K562 (cell line): ENCODE measurements at regions not wholly inside any gene's neighbourhood (a gene's known extent, or its start where the extent isn't known, plus 50 kb on each side); places are given as distances from the start of the nearest gene placed in this dataset.

Experiments used
- ATAC-seq: fragments of 200-7000 bp; cut with Tn5 transposase; 3 replicates; pipeline ENCODE4 v1.9.1; 2020; ENCODE audit warnings: moderate library complexity
- BruUV-seq: library from RNA; stranded (reverse); fragments of 400-500 nt; replicated peaks from 2 replicates; lab custom pipeline; 2021; lab: Mats Ljungman, UMichigan
- CTCF ChIA-PET: fragments of 300-600 bp; formaldehyde crosslinking; extraction: SDS; loops from one replicate; lab custom pipeline; 2021; ENCODE audit warnings: low intra/inter-chr PET ratio; lab: Yijun Ruan, JAX
- POLR2A ChIA-PET: fragments of 300-600, 350-650 bp; sonication (Branson Sonifier 250); formaldehyde crosslinking; extraction: SDS; loops from one replicate; lab custom pipeline; 2021; ENCODE audit warnings: antibody characterized with exemption, inconsistent platforms; lab: Yijun Ruan, JAX
- DNase-seq, 4 experiments: peaks; one replicate each; pipeline versions ENCODE4 v3.0.0 to v3.0.0-alpha.2; 2011 to 2018; ENCODE audit warnings: low spot score in 3 of 4, mixed read lengths in 3 of 4; ENCODE audit errors: extremely low read depth in 1 of 4
- FAIRE-seq: peaks from 2 replicates; lab custom pipeline; 2011; peaks lifted over from hg19 to GRCh38; lab: Jason Lieb, UNC
- H2AFZ ChIP-seq: 2 replicates; pipeline ENCODE4 v1.6.0; 2011; ENCODE audit warnings: low read depth, low read length, control low read depth, inconsistent platforms
- H3K27ac ChIP-seq: fragments of 200-600 bp; 3 replicates; pipeline ENCODE4 v1.8.0; 2011; ENCODE audit warnings: low read depth, mild to moderate bottlenecking, control low read depth, inconsistent platforms, low read length, moderate library complexity, mixed read lengths; ENCODE audit errors: extremely low read depth
- H3K27me3 ChIP-seq, 2 experiments: fragments of 300-600 bp in 1 of 2; 2 replicates in 1 of 2; 3 replicates in 1 of 2; pipeline versions ENCODE4 v1.6.0 to v1.8.0; 2011; ENCODE audit warnings: inconsistent platforms in 2 of 2, low read length in 2 of 2, mild to moderate bottlenecking in 1 of 2, mixed read lengths in 1 of 2, moderate library complexity in 1 of 2; ENCODE audit not compliant: control insufficient read depth in 2 of 2, insufficient read depth in 2 of 2
- H3K36me3 ChIP-seq: fragments of 300-600 bp; 3 replicates; pipeline ENCODE4 v1.8.0; 2011; ENCODE audit warnings: mild to moderate bottlenecking, low read length, inconsistent platforms; ENCODE audit not compliant: control insufficient read depth, insufficient read depth
- H3K4me1 ChIP-seq, 2 experiments: fragments of 200-600 bp in 1 of 2; replicated peaks in 1 of 2; 2 replicates in 1 of 2; 3 replicates in 1 of 2; pipeline versions ENCODE4 v1.5.1 to v1.8.0; 2011; ENCODE audit warnings: inconsistent platforms in 2 of 2, low read length in 2 of 2, mild to moderate bottlenecking in 1 of 2, mixed read lengths in 1 of 2, moderate library complexity in 1 of 2; ENCODE audit not compliant: control insufficient read depth in 2 of 2, insufficient read depth in 2 of 2
- H3K4me2 ChIP-seq: 2 replicates; pipeline ENCODE4 v1.6.1; 2011; ENCODE audit warnings: low read length, control low read depth, inconsistent platforms, mixed read lengths; ENCODE audit not compliant: insufficient read depth
- H3K4me3 ChIP-seq: fragments of 200-600 bp; sonication (generic), shearing (Covaris generic); 2 replicates; pipeline ENCODE4 v1.5.1; 2016; ENCODE audit warnings: control low read depth, inconsistent platforms
- H3K79me2 ChIP-seq: fragments of 200-600 bp; 3 replicates; pipeline ENCODE4 v1.8.0; 2011; ENCODE audit warnings: low read length, inconsistent platforms; ENCODE audit not compliant: control insufficient read depth, insufficient read depth
- H3K9ac ChIP-seq, 2 experiments: 2 replicates each; pipeline versions ENCODE4 v1.6.0 to v1.6.1; 2011; ENCODE audit warnings: low read depth in 2 of 2, low read length in 2 of 2, control low read depth in 1 of 2, inconsistent platforms in 1 of 2, mild to moderate bottlenecking in 1 of 2, mixed read lengths in 1 of 2; ENCODE audit not compliant: insufficient read depth in 1 of 2
- H3K9me1 ChIP-seq: one replicate; pipeline ENCODE4 v1.6.0; 2011; ENCODE audit warnings: inconsistent platforms, mild to moderate bottlenecking, low read length, moderate library complexity; ENCODE audit not compliant: control insufficient read depth, insufficient read depth
- H3K9me3 ChIP-seq: replicated peaks from 2 replicates; pipeline ENCODE4 v1.5.1; 2011; ENCODE audit warnings: low read depth, low read length, inconsistent platforms; ENCODE audit not compliant: control insufficient read depth, insufficient read depth
- H4K20me1 ChIP-seq: replicated peaks from 2 replicates; pipeline ENCODE4 v1.6.1; 2011; ENCODE audit warnings: low read length, inconsistent platforms, mixed read lengths; ENCODE audit not compliant: control insufficient read depth, insufficient read depth
- ATF4 ChIP-seq: fragments of 450-650 bp; formaldehyde crosslinking; IDR thresholded peaks from 2 replicates; pipeline ENCODE4 v1.4.0; 2022; ENCODE audit warnings: mild to moderate bottlenecking, moderate library complexity
- CEBPG ChIP-seq, 3 experiments: fragments of 200-800 bp in 1 of 3; sonication (Bioruptor generic) in 1 of 3; sonication (generic) in 1 of 3; formaldehyde crosslinking in 1 of 3; IDR thresholded peaks in 2 of 3; conservative IDR thresholded peaks in 1 of 3; 2 replicates each; pipeline versions ENCODE4 v1.6.1 to v1.8.0; 2016 to 2022; ENCODE audit warnings: missing compliant biosample characterization in 2 of 3, missing genetic modification characterization in 2 of 3, mild to moderate bottlenecking in 1 of 3, missing genetic modification reagents in 1 of 3
- DIDO1 ChIP-seq: fragments of 450-650 bp; IDR thresholded peaks from 2 replicates; pipeline ENCODE4 v1.6.1; 2016; ENCODE audit warnings: low read depth, missing biosample characterization, missing genetic modification characterization
- ILK ChIP-seq: fragments of 450-650 bp; IDR thresholded peaks from 2 replicates; pipeline ENCODE4 v1.6.1; 2016; ENCODE audit warnings: missing genetic modification characterization, low read depth, mild to moderate bottlenecking, missing compliant biosample characterization, moderate library complexity, borderline replicate concordance
- MAFK ChIP-seq: IDR thresholded peaks from 2 replicates; pipeline ENCODE4 v1.6.1; 2011; ENCODE audit warnings: low read length, improper control_type of control experiment
- SETDB1 ChIP-seq: IDR thresholded peaks from one replicate; pipeline ENCODE4 v1.6.1; 2012; ENCODE audit warnings: low read length, control low read depth, inconsistent platforms
- SREBF1 ChIP-seq: fragments of 150-350 bp; IDR thresholded peaks from 2 replicates; pipeline ENCODE4 v1.6.1; 2014; ENCODE audit warnings: antibody characterized with exemption, low read depth, low read length, borderline replicate concordance
- ZBTB34 ChIP-seq: fragments of 250-450 bp; sonication (Bioruptor Pico); IDR thresholded peaks from 2 replicates; pipeline ENCODE4 v1.8.0; 2021; ENCODE audit warnings: mild to moderate bottlenecking, moderate library complexity
- ZKSCAN3 ChIP-seq: fragments of 250-450 bp; sonication (Bioruptor Pico); IDR thresholded peaks from 2 replicates; pipeline ENCODE4 v1.4.0; 2020
- ZNF316 ChIP-seq: fragments of 450-650 bp; IDR thresholded peaks from 2 replicates; pipeline ENCODE4 v1.6.1; 2016
- WGBS: fragments of 100-300 bp; shearing (Covaris generic); methylation state at CpG from one replicate; pipeline ENCODE4 v1.1.6; 2016; ENCODE audit warnings: low coverage, mixed read lengths; ENCODE audit not compliant: insufficient coverage; ENCODE audit errors: missing lambda C conversion rate; 5-methylcytosine and 5-hydroxymethylcytosine counted together
- in situ Hi-C: fragments of 300-500 bp; cut with MboI; formaldehyde crosslinking; loops from 4 replicates; pipeline ENCODE4 v1.15.0; 2018; ENCODE audit warnings: inconsistent platforms, mixed read lengths
- intact Hi-C: fragments of 100-400 bp; cut with micrococcal nuclease; formaldehyde crosslinking; loops from 2 replicates; pipeline ENCODE4 v1.14.2; 2022
- TF ChIP-seq, protein P1 (sequence below): fragments of 250-450 bp; sonication (Bioruptor Pico); IDR thresholded peaks from 2 replicates; pipeline ENCODE4 v1.5.1; 2021; ENCODE audit warnings: mild to moderate bottlenecking
- TF ChIP-seq, protein P2 (sequence below), 2 experiments: fragments of 450-650 bp in 1 of 2; sonication (generic) in 1 of 2; formaldehyde crosslinking in 1 of 2; IDR thresholded peaks in 1 of 2; conservative IDR thresholded peaks in 1 of 2; 2 replicates each; pipeline versions ENCODE4 v1.6.1 to v1.8.1; 2016 to 2023; ENCODE audit warnings: mild to moderate bottlenecking in 2 of 2, moderate library complexity in 2 of 2, inconsistent platforms in 1 of 2, missing genetic modification reagents in 1 of 2
- TF ChIP-seq, protein P3 (sequence below): fragments of 250-450 bp; sonication (Bioruptor Pico); IDR thresholded peaks from 2 replicates; pipeline ENCODE4 v1.9.0; 2021; ENCODE audit warnings: mild to moderate bottlenecking, inconsistent platforms

GRCh38 chr4:163228648-163229047 lies 62.0 kb upstream of the NAF1 start (continued):
- TF ChIP-seq ZKSCAN3 (no peak), MAFK (no peak), SREBF1 (no peak), ATF4 (CRISPR knock-in tag) (no peak), DIDO1 (tag) (no peak), ILK (tag) (no peak)
- TF ChIP-seq, protein P1, sequence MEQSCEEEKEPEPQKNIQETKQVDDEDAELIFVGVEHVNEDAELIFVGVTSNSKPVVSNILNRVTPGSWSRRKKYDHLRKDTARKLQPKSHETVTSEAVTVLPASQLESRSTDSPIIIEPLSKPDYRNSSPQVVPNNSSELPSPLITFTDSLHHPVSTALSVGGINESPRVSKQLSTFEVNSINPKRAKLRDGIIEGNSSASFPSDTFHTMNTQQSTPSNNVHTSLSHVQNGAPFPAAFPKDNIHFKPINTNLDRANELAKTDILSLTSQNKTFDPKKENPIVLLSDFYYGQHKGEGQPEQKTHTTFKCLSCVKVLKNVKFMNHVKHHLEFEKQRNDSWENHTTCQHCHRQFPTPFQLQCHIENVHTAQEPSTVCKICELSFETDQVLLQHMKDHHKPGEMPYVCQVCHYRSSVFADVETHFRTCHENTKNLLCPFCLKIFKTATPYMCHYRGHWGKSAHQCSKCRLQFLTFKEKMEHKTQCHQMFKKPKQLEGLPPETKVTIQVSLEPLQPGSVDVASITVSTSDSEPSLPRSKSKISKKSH (CRISPR knock-in tag), result no peak

DNA sequence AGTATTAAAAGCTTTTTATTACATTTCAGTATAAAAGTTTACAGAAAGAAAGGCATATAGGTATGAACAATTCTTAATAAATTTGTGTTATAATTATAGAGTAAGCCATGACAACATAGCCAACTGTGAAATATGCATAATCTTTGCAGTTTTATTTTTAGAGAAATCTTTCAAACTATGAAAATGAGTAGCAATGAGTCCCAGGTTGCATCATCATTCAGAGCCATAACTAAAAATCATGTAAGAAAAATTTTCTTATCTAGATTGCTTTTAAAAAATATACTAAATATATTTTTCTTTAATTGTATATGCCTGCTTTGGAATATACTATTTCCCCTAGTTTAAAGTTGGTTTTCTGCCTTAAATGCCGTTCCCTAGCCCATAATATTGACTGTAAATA lies 54.8 kb upstream of the NAF1 start:
- WGBS, result 50% methylated on average over 1 of the region's 1 CpG
- no peaks in the 10 kb centered on the region for H4K20me1 ChIP-seq
- H3K9me1 ChIP-seq, result no peaks in the 10 kb centered on the region
- intact Hi-C loops (no loop called here), in situ Hi-C loops (no loop called here)
- H3K36me3 ChIP-seq, result no peaks in the 10 kb centered on the region
- ChIA-PET POLR2A (no interaction called here), CTCF (no interaction called here)
- TF ChIP-seq CEBPG (CRISPR knock-in tag; IDR thresholded peaks at IDR 0.05) (no peak), CEBPG (tag; conservative IDR thresholded peaks at IDR 0.05 in 1 of 2, IDR thresholded peaks at IDR 0.05 in 1 of 2) (peak in 1 of 2 experiments; percentile 55; a peak in 2 of 4 replicates), ZBTB34 (CRISPR knock-in tag) (no peak), ZNF316 (no peak), SETDB1 (no peak)
- TF ChIP-seq, protein P2, sequence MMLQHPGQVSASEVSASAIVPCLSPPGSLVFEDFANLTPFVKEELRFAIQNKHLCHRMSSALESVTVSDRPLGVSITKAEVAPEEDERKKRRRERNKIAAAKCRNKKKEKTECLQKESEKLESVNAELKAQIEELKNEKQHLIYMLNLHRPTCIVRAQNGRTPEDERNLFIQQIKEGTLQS (IDR thresholded peaks at IDR 0.05), result peak; percentile 67
- TF ChIP-seq, protein P2 (CRISPR knock-in tag; conservative IDR thresholded peaks at IDR 0.05), result no peak
- TF ChIP-seq, protein P3, sequence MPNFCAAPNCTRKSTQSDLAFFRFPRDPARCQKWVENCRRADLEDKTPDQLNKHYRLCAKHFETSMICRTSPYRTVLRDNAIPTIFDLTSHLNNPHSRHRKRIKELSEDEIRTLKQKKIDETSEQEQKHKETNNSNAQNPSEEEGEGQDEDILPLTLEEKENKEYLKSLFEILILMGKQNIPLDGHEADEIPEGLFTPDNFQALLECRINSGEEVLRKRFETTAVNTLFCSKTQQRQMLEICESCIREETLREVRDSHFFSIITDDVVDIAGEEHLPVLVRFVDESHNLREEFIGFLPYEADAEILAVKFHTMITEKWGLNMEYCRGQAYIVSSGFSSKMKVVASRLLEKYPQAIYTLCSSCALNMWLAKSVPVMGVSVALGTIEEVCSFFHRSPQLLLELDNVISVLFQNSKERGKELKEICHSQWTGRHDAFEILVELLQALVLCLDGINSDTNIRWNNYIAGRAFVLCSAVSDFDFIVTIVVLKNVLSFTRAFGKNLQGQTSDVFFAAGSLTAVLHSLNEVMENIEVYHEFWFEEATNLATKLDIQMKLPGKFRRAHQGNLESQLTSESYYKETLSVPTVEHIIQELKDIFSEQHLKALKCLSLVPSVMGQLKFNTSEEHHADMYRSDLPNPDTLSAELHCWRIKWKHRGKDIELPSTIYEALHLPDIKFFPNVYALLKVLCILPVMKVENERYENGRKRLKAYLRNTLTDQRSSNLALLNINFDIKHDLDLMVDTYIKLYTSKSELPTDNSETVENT (CRISPR knock-in tag), result no peak
- ATAC-seq (no peak), FAIRE-seq (no peak), DNase-seq (no peak)
- no peaks in the 10 kb centered on the region for H3K79me2 ChIP-seq
- H3K27me3 ChIP-seq, result no peaks in the 10 kb centered on the region; a peak in 1 of 5 replicates
- H3K27ac ChIP-seq, result no peak overlapping the region
- H2AFZ ChIP-seq, result no peak overlapping the region
- H3K9ac ChIP-seq, result no peak overlapping the region
- BruUV-seq, result no TSS peak
- H3K4me3 ChIP-seq, result no peak overlapping the region
- no peak overlapping the region for H3K4me2 ChIP-seq
- no peaks in the 10 kb centered on the region for H3K4me1 ChIP-seq
- H3K9me3 ChIP-seq, result no peaks in the 10 kb centered on the region
